ENCODE measurements at regions not wholly inside any gene's neighbourhood (a gene's known extent, or its start where the extent isn't known, plus 50 kb on each side); places are given as distances from the start of the nearest gene placed in this dataset.
A peak's percentile ranks its signal among the peaks of the same experiment; 100 is the strongest.

GRCh38 chr5:8961219-8961618, 584.7 kb downstream of the SEMA5A start:
- no peak for DNase-seq (ENCODE audit: low read depth)

DNA sequence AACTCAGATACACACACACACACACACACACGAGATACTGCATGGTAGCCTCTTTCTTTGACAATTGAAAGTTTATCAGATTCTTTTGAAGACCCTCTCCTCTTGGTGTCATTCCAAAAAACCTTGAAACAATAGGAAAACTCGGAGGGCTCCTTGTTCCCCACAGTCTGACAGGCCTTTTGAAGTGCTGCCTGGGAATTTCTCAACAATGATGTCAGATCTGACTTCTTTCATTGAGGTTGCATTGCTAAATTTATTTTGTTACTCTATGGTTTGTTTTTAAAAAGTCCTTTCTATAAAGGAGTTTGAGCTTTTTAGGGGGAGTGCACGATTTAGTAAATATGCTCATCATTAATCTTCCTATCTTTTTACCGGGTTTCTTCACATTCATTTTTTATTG, 583.9 kb downstream of the SEMA5A start:
- DNase-seq (ENCODE audit: low read depth): no peak

GRCh38 chr5:8981016-8981415, 564.9 kb downstream of the SEMA5A start:
- no peak for DNase-seq (ENCODE audit: low read depth)

DNA sequence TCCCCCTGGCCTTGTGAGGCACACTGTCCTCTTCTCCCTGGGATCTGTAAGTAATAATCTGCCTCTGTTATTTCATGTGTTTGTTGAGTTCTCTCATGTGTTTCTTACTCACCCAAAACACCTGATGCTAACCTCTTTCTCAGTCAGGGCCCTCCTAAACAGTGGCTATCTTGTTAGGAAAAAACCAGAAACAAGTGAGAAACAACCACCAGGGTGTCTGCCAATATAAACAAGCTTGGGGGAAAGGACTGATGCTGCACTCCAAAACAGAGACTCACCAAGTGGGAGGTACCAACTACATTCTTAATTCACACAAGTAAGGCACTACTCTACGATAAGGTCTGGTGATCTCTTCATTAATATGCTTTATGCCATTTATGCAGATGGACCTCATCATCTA, 564.4 kb downstream of the SEMA5A start:
- peak; percentile 39 for DNase-seq (ENCODE audit: low read depth)

DNA sequence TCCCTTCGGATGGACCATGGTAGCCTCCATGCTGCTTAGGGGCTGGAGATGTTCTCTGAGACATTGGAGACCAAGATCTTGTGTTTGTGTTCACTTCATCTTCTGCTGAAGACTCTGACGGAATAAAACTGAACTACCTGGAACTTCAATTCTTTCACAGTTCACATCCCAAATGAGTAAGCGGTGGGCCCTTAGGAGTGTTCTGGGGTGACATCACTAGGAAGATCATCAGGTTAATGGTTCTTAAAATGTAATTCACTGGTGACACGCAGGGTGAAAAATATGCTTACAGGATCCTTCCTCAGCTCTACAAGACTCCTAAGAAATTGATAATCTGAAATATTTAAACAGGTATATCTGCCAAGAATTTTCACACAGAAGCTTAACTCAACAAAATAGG, 561.5 kb downstream of the SEMA5A start:
- DNase-seq (ENCODE audit: low read depth): no peak

Data from LHCN-M2 (cell line).